Heart left ventricle (tissue), 16 donors: ENCODE measurements at regions not wholly inside any gene's neighbourhood (a gene's known extent, or its start where the extent isn't known, plus 50 kb on each side); places are given as distances from the start of the nearest gene placed in this dataset.

Experiments
- ATAC-seq, 4 donors: fragments of 200-7000 bp; cut with Tn5 transposase; one replicate each; pipeline ENCODE4 v1.9.1; 2020 to 2022; ENCODE audit warnings: moderate library complexity in 4 of 4, mild to moderate bottlenecking in 3 of 4, moderate number of reproducible peaks in 1 of 4
- DNase-seq, 5 donors: peaks; one replicate each; pipeline ENCODE4 v3.0.0-alpha.2; 2020
- H3K27ac ChIP-seq, 12 donors: fragments of 200-600 bp; sonication (generic) in 4 of 12; one replicate each; pipeline versions ENCODE4 v1.5.0 to v1.8.0; 2016 to 2022; ENCODE audit warnings: mild to moderate bottlenecking in 2 of 12
- H3K27me3 ChIP-seq, 9 donors: fragments of 200-600 bp; sonication (generic) in 2 of 9; one replicate each; pipeline versions ENCODE4 v1.5.1 to v1.8.0; 2016 to 2022; ENCODE audit warnings: mild to moderate bottlenecking in 3 of 9
- H3K36me3 ChIP-seq, 9 donors: fragments of 200-600 bp; sonication (generic) in 2 of 9; one replicate each; pipeline versions ENCODE4 v1.5.0 to v1.8.0; 2018 to 2022; ENCODE audit warnings: mild to moderate bottlenecking in 2 of 9
- H3K4me1 ChIP-seq, 12 donors: fragments of 200-600 bp; sonication (generic) in 4 of 12; one replicate each; pipeline versions ENCODE4 v1.5.0 to v1.8.0; 2016 to 2022; ENCODE audit warnings: mild to moderate bottlenecking in 3 of 12
- H3K4me3 ChIP-seq, 12 donors: fragments of 200-600 bp; sonication (generic) in 4 of 12; one replicate each; pipeline versions ENCODE4 v1.5.0 to v1.8.0; 2017 to 2022; ENCODE audit warnings: mild to moderate bottlenecking in 9 of 12, moderate library complexity in 4 of 12
- H3K9me3 ChIP-seq, 12 donors: fragments of 200-600 bp; sonication (generic) in 4 of 12; one replicate each; pipeline versions ENCODE4 v1.5.0 to v1.8.0; 2016 to 2022; ENCODE audit warnings: mild to moderate bottlenecking in 1 of 12
- CTCF ChIP-seq, 12 donors: fragments of 200-600 bp; sonication (generic) in 4 of 12; IDR thresholded peaks; one replicate each; pipeline versions ENCODE4 v1.5.0 to v1.8.0; 2018 to 2022; ENCODE audit warnings: antibody characterized with exemption in 12 of 12, mild to moderate bottlenecking in 5 of 12
- POLR2A ChIP-seq, 2 donors: fragments of 450-650 bp; IDR thresholded peaks; one replicate each; pipeline ENCODE4 v1.6.1; 2017; ENCODE audit warnings: antibody characterized with exemption in 2 of 2, mild to moderate bottlenecking in 2 of 2, moderate library complexity in 2 of 2
- WGBS, 4 donors: extraction: QIAGEN DNeasy Blood & Tissue Kit in 2 of 4; methylation state at CpG; one replicate each; pipeline versions ENCODE4 v1.1.5 to v1.1.7; 2013 to 2018; 5-methylcytosine and 5-hydroxymethylcytosine counted together
- intact Hi-C, 10 donors: fragments of 100-400 bp; cut with DNase I; formaldehyde crosslinking; loops; one replicate each; pipeline versions ENCODE4 v1.11.1 to v1.14.2; 2022
- donor health status: ischemic (EF 13 %, LVEDD 7.1; RV severe dilation, severe dysfunction).
- donor health status: healthy with polysubstance abuse.
- donor health status: DM: no; HTN: yes; CAD: no.
- donor health status: DM: no; HTN: no; CAD: no.
- donor health status: ischemic (EF 25% LVEDD 6.9; RV normal size, moderate dysfunction).
- donor health status: ischemic (EF 25% LVEDD 5.7; RV mildly dilated, moderate dysfunction).
- donor health status: healthy.
- donor health status: DM: yes; HTN: yes; CAD: no.
- donor health status: ischemic (EF 35%, LVEDD 5.7; RV mildly dilated, moderate dysfunction).
- donor health status: nonischemic (EF 11% LVEDD 7.7; RV severe dilation, severe dysfunction).
- donor health status: DM: yes; HTN: yes; CAD: no.
- donor health status: PGD.
- donor health status: ischemic (EF 29% LVEDD 5.4; RV normal size, mild dysfunction).
- donor health status: nonischemic (EF 23%, LVEDD 6.1; RV moderate dilation, normal function).

DNA sequence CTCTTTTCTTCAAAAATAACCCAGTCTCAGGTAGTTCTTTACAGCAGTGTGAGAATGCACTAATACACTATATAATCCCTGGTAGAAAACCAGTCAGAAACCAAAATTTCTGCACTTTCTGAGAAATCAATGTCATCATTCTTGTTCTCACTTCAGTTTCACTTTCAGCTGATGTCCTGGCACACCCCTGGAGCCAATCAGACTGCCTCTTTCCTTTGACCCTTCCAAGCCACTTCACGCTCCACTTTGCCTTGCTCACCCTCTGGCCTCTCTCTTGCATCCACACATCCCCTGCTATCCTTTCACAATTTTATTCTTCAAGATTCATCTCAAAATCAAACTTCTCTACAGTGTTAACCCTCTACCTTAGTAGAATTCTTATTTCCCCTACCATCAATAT is 181.1 kb downstream of the ASCL1 start:
- DNase-seq (no peak), ATAC-seq (no peak)
- Histone ChIP-seq H3K27ac (no peak overlapping the region), H3K36me3 (no peaks in the 10 kb centered on the region), H3K4me1 (no peaks in the 10 kb centered on the region), H3K4me3 (no peak overlapping the region), H3K27me3 (no peaks in the 10 kb centered on the region), H3K9me3 (peaks cover 0 to 26% (median 17%) of the 10 kb centered on the region in 12 donors)
- WGBS, 4 donors: 84 to 94% (median 87%) methylated on average over 1 of the region's 1 CpG
- intact Hi-C loops: no loop called here
- TF ChIP-seq POLR2A (IDR thresholded peaks at IDR 0.05): no peak
- no peak for TF ChIP-seq CTCF (IDR thresholded peaks at IDR 0.05)

GRCh38 chr12:103139876-103140275 is 182.4 kb downstream of the ASCL1 start:
- ATAC-seq (no peak), DNase-seq (no peak)
- Histone ChIP-seq H3K4me3 (no peak overlapping the region), H3K4me1 (no peaks in the 10 kb centered on the region), H3K36me3 (no peaks in the 10 kb centered on the region), H3K27me3 (no peaks in the 10 kb centered on the region), H3K27ac (no peak overlapping the region), H3K9me3 (peaks cover 0 to 16% (median 5%) of the 10 kb centered on the region in 12 donors)
- 56 to 65% (median 63%) methylated on average over 3 of the region's 3 CpGs for WGBS, 4 donors
- intact Hi-C loops: no loop called here
- TF ChIP-seq CTCF (IDR thresholded peaks at IDR 0.05): no peak
- no peak for TF ChIP-seq POLR2A (IDR thresholded peaks at IDR 0.05)

- DNase-seq: no peak
- TF ChIP-seq CTCF (IDR thresholded peaks at IDR 0.05): no peak
- TF ChIP-seq POLR2A (IDR thresholded peaks at IDR 0.05): no peak
- intact Hi-C loops: no loop called here
- ATAC-seq: no peak
- H3K27ac ChIP-seq: no peak overlapping the region
- no peak overlapping the region for H3K4me3 ChIP-seq
- peaks cover 0 to 12% (median under 1%) of the 10 kb centered on the region in 12 donors for H3K9me3 ChIP-seq
- 44 to 64% (median 58%) methylated on average over 5 of the region's 5 CpGs for WGBS, 4 donors
- no peaks in the 10 kb centered on the region for H3K36me3 ChIP-seq
- no peaks in the 10 kb centered on the region for H3K27me3 ChIP-seq
- no peaks in the 10 kb centered on the region for H3K4me1 ChIP-seq
These were observed 182.8 kb downstream of the ASCL1 start for GRCh38 chr12:103140286-103140685.

GRCh38 chr12:103144278-103144677 is 186.8 kb downstream of the ASCL1 start:
- no peaks in the 10 kb centered on the region for H3K36me3 ChIP-seq
- WGBS, 4 donors: 78 to 86% (median 80%) methylated on average over 5 of the region's 5 CpGs
- ATAC-seq (no peak), DNase-seq (no peak)
- H3K27ac ChIP-seq: no peak overlapping the region
- no peak overlapping the region for H3K4me3 ChIP-seq
- intact Hi-C loops: no loop called here
- no peak for TF ChIP-seq POLR2A (IDR thresholded peaks at IDR 0.05)
- no peak for TF ChIP-seq CTCF (IDR thresholded peaks at IDR 0.05)
- H3K4me1 ChIP-seq: no peaks in the 10 kb centered on the region
- H3K27me3 ChIP-seq: no peaks in the 10 kb centered on the region
- peaks cover 0 to 3% (median 0%) of the 10 kb centered on the region in 12 donors for H3K9me3 ChIP-seq
